ENCODE measurements at regions not wholly inside any gene's neighbourhood (a gene's known extent, or its start where the extent isn't known, plus 50 kb on each side); places are given as distances from the start of the nearest gene placed in this dataset.

DNA sequence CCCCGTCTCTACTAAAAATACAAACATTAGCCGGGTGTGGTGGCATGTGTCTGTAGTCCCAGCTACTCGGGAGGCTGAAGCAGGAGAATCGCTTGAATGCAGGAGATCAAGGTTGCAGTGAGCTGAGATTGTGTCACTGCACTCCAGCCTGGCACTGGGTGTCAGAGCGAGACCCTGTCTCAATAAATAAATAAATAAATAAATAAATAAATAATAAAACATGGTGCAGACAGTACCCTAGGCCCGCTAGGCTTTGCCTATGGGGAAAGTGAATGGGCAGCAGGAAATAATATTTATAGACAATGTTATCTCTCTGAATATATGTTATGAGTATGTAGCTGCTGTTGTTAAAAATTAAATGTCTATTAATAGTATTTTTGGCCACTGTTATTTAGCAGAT, 130.4 kb downstream of the LARP7 start:
- no peak overlapping the region for H3K4me3 ChIP-seq
- DNase-seq, result no peak
- intact Hi-C loops (cut with DNase I), result no loop called here
- no peak overlapping the region for H3K27ac ChIP-seq
- no peaks in the 10 kb centered on the region for H3K4me1 ChIP-seq
- WGBS, 2 donors, result 68 to 72% methylated on average over 6 of the region's 6 CpGs
- TF ChIP-seq, protein P1, sequence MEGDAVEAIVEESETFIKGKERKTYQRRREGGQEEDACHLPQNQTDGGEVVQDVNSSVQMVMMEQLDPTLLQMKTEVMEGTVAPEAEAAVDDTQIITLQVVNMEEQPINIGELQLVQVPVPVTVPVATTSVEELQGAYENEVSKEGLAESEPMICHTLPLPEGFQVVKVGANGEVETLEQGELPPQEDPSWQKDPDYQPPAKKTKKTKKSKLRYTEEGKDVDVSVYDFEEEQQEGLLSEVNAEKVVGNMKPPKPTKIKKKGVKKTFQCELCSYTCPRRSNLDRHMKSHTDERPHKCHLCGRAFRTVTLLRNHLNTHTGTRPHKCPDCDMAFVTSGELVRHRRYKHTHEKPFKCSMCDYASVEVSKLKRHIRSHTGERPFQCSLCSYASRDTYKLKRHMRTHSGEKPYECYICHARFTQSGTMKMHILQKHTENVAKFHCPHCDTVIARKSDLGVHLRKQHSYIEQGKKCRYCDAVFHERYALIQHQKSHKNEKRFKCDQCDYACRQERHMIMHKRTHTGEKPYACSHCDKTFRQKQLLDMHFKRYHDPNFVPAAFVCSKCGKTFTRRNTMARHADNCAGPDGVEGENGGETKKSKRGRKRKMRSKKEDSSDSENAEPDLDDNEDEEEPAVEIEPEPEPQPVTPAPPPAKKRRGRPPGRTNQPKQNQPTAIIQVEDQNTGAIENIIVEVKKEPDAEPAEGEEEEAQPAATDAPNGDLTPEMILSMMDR (IDR thresholded peaks at IDR 0.05), result no peak
- no peaks in the 10 kb centered on the region for H3K27me3 ChIP-seq
- ATAC-seq, result no peak
- no peak for FAIRE-seq
- no peaks in the 10 kb centered on the region for H3K36me3 ChIP-seq
- H3K9me3 ChIP-seq, result no peaks in the 10 kb centered on the region

DNA sequence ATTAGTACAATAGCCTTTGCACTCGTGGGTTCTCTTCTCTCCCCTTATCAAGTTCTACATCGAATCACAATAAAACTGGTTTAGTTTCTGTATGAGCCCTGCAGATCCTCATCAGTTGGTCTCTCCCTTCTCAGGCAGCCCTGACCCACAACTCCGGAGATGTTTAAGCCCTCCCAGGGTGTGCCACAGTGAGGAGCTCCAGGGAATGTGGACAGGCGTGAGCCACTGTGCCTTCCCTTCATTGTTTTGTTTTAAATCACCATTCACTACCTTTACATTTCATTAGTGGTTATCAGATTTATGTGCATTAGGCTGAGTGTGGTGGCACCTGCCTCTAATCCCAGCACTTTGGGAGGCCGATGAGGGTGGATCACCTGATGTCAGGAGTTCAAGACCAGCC, 133.2 kb downstream of the LARP7 start:
- no peak for DNase-seq
- Histone ChIP-seq H3K4me1 (no peaks in the 10 kb centered on the region), H3K27me3 (no peaks in the 10 kb centered on the region), H3K9me3 (no peaks in the 10 kb centered on the region), H3K36me3 (no peaks in the 10 kb centered on the region), H3K27ac (no peak overlapping the region), H3K4me3 (no peak overlapping the region)
- no peak for ATAC-seq
- intact Hi-C loops (cut with DNase I), result no loop called here
- FAIRE-seq, result no peak
- WGBS, 2 donors, result 36 to 44% methylated on average over 5 of the region's 5 CpGs
- TF ChIP-seq, protein P1 (IDR thresholded peaks at IDR 0.05), result no peak

DNA sequence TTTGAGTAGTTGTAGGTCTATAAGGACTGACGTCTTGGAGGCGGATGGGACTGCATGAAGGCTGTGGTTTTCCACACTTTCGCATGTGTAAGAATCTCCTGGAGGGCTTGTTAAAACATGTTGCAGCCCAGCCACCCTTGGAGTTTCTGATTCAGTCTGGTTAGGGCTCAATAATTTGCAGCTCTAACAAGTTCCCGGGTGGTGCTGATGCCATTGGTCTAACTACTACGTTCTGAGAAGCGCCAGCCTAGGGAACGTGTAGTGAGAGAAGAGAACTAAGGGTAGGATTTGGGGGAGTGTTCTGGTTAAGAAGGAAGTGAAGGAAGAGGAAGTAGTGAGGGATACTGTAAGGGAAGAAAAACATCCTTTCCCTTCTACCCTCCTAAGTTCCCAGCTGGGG, 138.9 kb downstream of the LARP7 start:
- Histone ChIP-seq H3K9me3 (no peaks in the 10 kb centered on the region), H3K27ac (no peak overlapping the region), H3K36me3 (no peaks in the 10 kb centered on the region), H3K27me3 (no peaks in the 10 kb centered on the region), H3K4me1 (no peaks in the 10 kb centered on the region), H3K4me3 (no peak overlapping the region)
- WGBS, 2 donors, result 61 to 72% methylated on average over 7 of the region's 7 CpGs
- FAIRE-seq, result no peak
- DNase-seq, result no peak
- intact Hi-C loops (cut with DNase I), result no loop called here
- ATAC-seq, result no peak
- TF ChIP-seq, protein P1 (IDR thresholded peaks at IDR 0.05), result no peak

DNA sequence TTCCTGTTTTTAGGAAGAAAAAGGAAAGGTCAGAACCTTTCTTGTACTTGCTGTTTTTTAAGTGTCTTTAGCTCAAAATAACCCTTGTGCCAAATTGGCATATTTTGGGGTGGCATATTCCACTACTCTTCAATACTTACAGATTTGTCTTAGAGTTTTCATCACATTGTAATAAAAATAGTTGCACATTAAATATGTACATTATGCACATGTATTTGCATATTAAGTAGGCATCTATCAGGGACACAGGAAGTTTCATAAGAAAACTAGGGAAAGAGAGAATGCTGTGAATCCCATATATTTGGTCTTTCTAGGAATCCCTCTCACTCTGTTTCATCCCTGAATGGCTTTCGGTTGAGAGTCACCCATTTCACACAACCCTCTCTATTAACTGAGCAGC, 139.6 kb downstream of the LARP7 start:
- FAIRE-seq (no peak), ATAC-seq (no peak), DNase-seq (no peak)
- Histone ChIP-seq H3K27ac (no peak overlapping the region), H3K9me3 (no peaks in the 10 kb centered on the region), H3K27me3 (no peaks in the 10 kb centered on the region), H3K4me1 (no peaks in the 10 kb centered on the region), H3K4me3 (no peak overlapping the region), H3K36me3 (no peaks in the 10 kb centered on the region)
- WGBS, 2 donors, result 69 to 90% methylated on average over 1 of the region's 1 CpG
- TF ChIP-seq, protein P1 (IDR thresholded peaks at IDR 0.05), result no peak
- intact Hi-C loops (cut with DNase I), result no loop called here

DNA sequence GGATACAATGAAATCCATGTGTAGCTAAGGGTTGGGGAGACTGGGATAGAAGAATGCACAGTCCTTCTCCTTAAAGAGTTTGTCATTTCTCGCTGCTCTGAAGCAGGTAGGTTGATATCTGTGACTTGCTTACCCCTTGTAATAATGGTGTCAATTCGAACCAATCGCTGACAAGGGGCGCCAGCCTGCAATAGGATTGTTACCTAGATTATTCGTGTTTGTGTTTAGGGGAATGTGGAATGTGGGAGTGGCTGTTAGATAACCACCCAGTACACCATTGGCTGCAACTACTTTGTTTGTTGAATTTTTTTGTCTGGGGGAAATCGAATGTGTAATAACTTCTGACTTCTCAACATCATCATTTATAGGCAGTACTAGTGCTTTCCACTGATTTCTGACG, 141.6 kb downstream of the LARP7 start:
- intact Hi-C loops (cut with DNase I), result no loop called here
- TF ChIP-seq, protein P1 (IDR thresholded peaks at IDR 0.05), result no peak
- Histone ChIP-seq H3K4me1 (no peaks in the 10 kb centered on the region), H3K4me3 (no peak overlapping the region), H3K27ac (no peak overlapping the region), H3K36me3 (no peaks in the 10 kb centered on the region), H3K9me3 (no peaks in the 10 kb centered on the region), H3K27me3 (no peaks in the 10 kb centered on the region)
- no peak for DNase-seq
- no peak for ATAC-seq
- FAIRE-seq, result no peak
- 60 to 67% methylated on average over 7 of the region's 7 CpGs for WGBS, 2 donors
